Panc1 (cell line): ENCODE measurements at regions not wholly inside any gene's neighbourhood (a gene's known extent, or its start where the extent isn't known, plus 50 kb on each side); places are given as distances from the start of the nearest gene placed in this dataset.

Experiments used
- ATAC-seq: fragments of 200-7000 bp; cut with Tn5 transposase; 2 replicates; pipeline ENCODE4 v1.9.1; 2020; ENCODE audit warnings: mild to moderate bottlenecking, moderate library complexity
- BruUV-seq: library from RNA; stranded (reverse); fragments of 400-500 nt; replicated peaks from 2 replicates; lab custom pipeline; 2021; lab: Mats Ljungman, UMichigan
- CTCF ChIA-PET: fragments of 300-600 bp; sonication (Branson Sonifier 250); formaldehyde crosslinking; loops from one replicate; lab custom pipeline; 2022; ENCODE audit warnings: antibody characterized with exemption; lab: Charles Lee
- POLR2A ChIA-PET: fragments of 300-600 bp; sonication (Branson Sonifier 250); formaldehyde crosslinking; loops from one replicate; lab custom pipeline; 2022; ENCODE audit warnings: antibody characterized with exemption; lab: Charles Lee
- DNase-seq: peaks from one replicate; pipeline ENCODE4 v3.0.0-alpha.2; 2010; ENCODE audit warnings: low read depth, low spot score
- H3K27ac ChIP-seq: 2 replicates; pipeline ENCODE4 v1.5.1; 2011; ENCODE audit warnings: mild to moderate bottlenecking, low read length, inconsistent platforms
- H3K27me3 ChIP-seq: fragments of 200-500 bp; sonication (Bioruptor generic); 2 replicates; pipeline ENCODE4 v1.6.0; 2014; ENCODE audit warnings: low read length, inconsistent platforms; ENCODE audit not compliant: control insufficient read depth, insufficient read depth
- H3K36me3 ChIP-seq: fragments of 200-500 bp; sonication (Bioruptor generic); 2 replicates; pipeline ENCODE4 v1.5.1; 2014; ENCODE audit warnings: inconsistent platforms, mild to moderate bottlenecking, low read length, moderate library complexity; ENCODE audit not compliant: control insufficient read depth, insufficient read depth
- H3K4me1 ChIP-seq: 2 replicates; pipeline ENCODE4 v1.5.1; 2011; ENCODE audit warnings: inconsistent platforms, mild to moderate bottlenecking, low read length, moderate library complexity; ENCODE audit not compliant: control insufficient read depth, insufficient read depth
- H3K4me3 ChIP-seq, 2 experiments: 2 replicates each; pipeline ENCODE4 v1.5.1; 2011 to 2012; ENCODE audit warnings: low read depth in 2 of 2, low read length in 2 of 2, mild to moderate bottlenecking in 2 of 2, inconsistent platforms in 1 of 2, moderate library complexity in 1 of 2
- H3K9me3 ChIP-seq: fragments of 200-500 bp; sonication (Bioruptor generic); 2 replicates; pipeline ENCODE4 v1.5.1; 2014; ENCODE audit warnings: low read depth, mild to moderate bottlenecking, inconsistent platforms, low read length, moderate library complexity; ENCODE audit not compliant: control insufficient read depth, insufficient read depth
- CTCF ChIP-seq: fragments of 450-650 bp; IDR thresholded peaks from 2 replicates; pipeline ENCODE4 v1.5.1; 2017; ENCODE audit warnings: mild to moderate bottlenecking
- POLR2AphosphoS5 ChIP-seq: IDR thresholded peaks from 2 replicates; pipeline ENCODE4 v1.6.1; 2012; ENCODE audit warnings: mild to moderate bottlenecking, low read depth, low read length, moderate library complexity
- SIN3A ChIP-seq: IDR thresholded peaks from 2 replicates; pipeline ENCODE4 v1.6.1; 2012; ENCODE audit warnings: low read depth, mild to moderate bottlenecking, low read length, moderate library complexity, borderline replicate concordance; ENCODE audit not compliant: insufficient read depth
- TCF7L2 ChIP-seq: IDR thresholded peaks from 2 replicates; pipeline ENCODE4 v1.6.1; 2011; ENCODE audit warnings: mild to moderate bottlenecking, low read depth, low read length, inconsistent platforms
- in situ Hi-C: cut with HindIII; loops from 2 replicates; pipeline ENCODE4 v1.10.0; 2016; ENCODE audit warnings: low sequenced_read_pairs, low pct_unique_long_range_greater_than_20kb
- intact Hi-C: fragments of 100-400 bp; cut with micrococcal nuclease; formaldehyde crosslinking; loops from one replicate; pipeline ENCODE4 v1.10.0; 2022; ENCODE audit not compliant: unreplicated experiment
- TF ChIP-seq, protein P1 (sequence below), 2 experiments: IDR thresholded peaks; 2 replicates each; pipeline ENCODE4 v1.6.1; 2011 to 2012; ENCODE audit warnings: low read depth in 2 of 2, control low read depth in 1 of 2, low read length in 1 of 2, mild to moderate bottlenecking in 1 of 2, moderate library complexity in 1 of 2; ENCODE audit not compliant: insufficient read depth in 1 of 2

GRCh38 chr10:52477305-52477704 lies 163.2 kb downstream of the DKK1 start:
- DNase-seq (no peak), ATAC-seq (no peak)
- in situ Hi-C loops (no loop called here), intact Hi-C loops (no loop called here)
- Histone ChIP-seq H3K27ac (peak overlapping the region; percentile 0; the same call in 1 of the 2 replicates), H3K4me1 (no peaks in the 10 kb centered on the region; the same call in 1 of the 2 replicates), H3K27me3 (no peaks in the 10 kb centered on the region), H3K36me3 (no peaks in the 10 kb centered on the region), H3K4me3 (no peak overlapping the region), H3K9me3 (peaks cover 40% of the 10 kb centered on the region; the same call in 1 of the 2 replicates)
- POLR2A ChIA-PET, result no interaction called here
- TF ChIP-seq, protein P1, sequence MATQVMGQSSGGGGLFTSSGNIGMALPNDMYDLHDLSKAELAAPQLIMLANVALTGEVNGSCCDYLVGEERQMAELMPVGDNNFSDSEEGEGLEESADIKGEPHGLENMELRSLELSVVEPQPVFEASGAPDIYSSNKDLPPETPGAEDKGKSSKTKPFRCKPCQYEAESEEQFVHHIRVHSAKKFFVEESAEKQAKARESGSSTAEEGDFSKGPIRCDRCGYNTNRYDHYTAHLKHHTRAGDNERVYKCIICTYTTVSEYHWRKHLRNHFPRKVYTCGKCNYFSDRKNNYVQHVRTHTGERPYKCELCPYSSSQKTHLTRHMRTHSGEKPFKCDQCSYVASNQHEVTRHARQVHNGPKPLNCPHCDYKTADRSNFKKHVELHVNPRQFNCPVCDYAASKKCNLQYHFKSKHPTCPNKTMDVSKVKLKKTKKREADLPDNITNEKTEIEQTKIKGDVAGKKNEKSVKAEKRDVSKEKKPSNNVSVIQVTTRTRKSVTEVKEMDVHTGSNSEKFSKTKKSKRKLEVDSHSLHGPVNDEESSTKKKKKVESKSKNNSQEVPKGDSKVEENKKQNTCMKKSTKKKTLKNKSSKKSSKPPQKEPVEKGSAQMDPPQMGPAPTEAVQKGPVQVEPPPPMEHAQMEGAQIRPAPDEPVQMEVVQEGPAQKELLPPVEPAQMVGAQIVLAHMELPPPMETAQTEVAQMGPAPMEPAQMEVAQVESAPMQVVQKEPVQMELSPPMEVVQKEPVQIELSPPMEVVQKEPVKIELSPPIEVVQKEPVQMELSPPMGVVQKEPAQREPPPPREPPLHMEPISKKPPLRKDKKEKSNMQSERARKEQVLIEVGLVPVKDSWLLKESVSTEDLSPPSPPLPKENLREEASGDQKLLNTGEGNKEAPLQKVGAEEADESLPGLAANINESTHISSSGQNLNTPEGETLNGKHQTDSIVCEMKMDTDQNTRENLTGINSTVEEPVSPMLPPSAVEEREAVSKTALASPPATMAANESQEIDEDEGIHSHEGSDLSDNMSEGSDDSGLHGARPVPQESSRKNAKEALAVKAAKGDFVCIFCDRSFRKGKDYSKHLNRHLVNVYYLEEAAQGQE (IDR thresholded peaks at IDR 0.05; ENCODE audit: insufficient read depth in 1 of 2, low read depth in 2 of 2, low read length in 1 of 2), result no peak
- TF ChIP-seq SIN3A (no peak), POLR2AphosphoS5 (no peak), TCF7L2 (no peak), CTCF (no peak)
- CTCF ChIA-PET, result no interaction called here
- no TSS peak for BruUV-seq

DNA sequence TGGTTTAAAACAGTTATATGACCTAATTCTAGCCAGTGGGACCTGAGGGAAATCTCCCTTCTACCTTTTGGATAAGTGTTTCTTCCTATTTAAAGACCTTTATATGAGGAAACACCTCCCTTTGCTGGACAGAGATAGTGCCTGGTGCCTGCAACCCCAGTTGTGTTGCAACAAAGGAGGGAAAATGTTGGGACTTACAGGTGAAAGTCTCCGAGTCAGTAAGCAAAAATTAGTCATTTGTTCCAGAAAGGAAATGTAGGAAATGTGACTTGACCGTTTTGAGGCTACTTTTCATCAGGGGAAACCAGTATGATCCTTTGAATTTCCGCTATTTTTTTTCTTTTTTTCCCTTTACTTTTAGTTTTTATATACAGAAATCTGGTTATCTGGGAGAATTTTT lies 165.5 kb downstream of the DKK1 start:
- intact Hi-C loops (no loop called here), in situ Hi-C loops (no loop called here)
- H3K9me3 ChIP-seq, result peaks cover 51% of the 10 kb centered on the region; the same call in 1 of the 2 replicates
- H3K4me3 ChIP-seq, result no peak overlapping the region
- ChIA-PET POLR2A (no interaction called here), CTCF (no interaction called here)
- TF ChIP-seq SIN3A (no peak), CTCF (no peak), POLR2AphosphoS5 (no peak), TCF7L2 (no peak)
- H3K27ac ChIP-seq, result peak overlapping the region; percentile 12; the same call in 1 of the 2 replicates
- no peaks in the 10 kb centered on the region for H3K36me3 ChIP-seq
- no peaks in the 10 kb centered on the region for H3K4me1 ChIP-seq
- DNase-seq (no peak), ATAC-seq (no peak)
- H3K27me3 ChIP-seq, result no peaks in the 10 kb centered on the region
- BruUV-seq, result no TSS peak
